ENCODE measurements at regions not wholly inside any gene's neighbourhood (a gene's known extent, or its start where the extent isn't known, plus 50 kb on each side); places are given as distances from the start of the nearest gene placed in this dataset.

- no peaks in the 10 kb centered on the region for H3K4me1 Mint-ChIP-seq
- peaks cover 2% of the 10 kb centered on the region for H3K27me3 Mint-ChIP-seq
- H3K9me3 Mint-ChIP-seq: peaks cover 0 to 2% (median 0%) of the 10 kb centered on the region in 3 donors
- no peak overlapping the region for H3K4me3 Mint-ChIP-seq
- no peaks in the 10 kb centered on the region for H3K36me3 Mint-ChIP-seq
- no peak overlapping the region for H3K27ac Mint-ChIP-seq
Measured at GRCh38 chr16:17691106-17691898, 220.5 kb upstream of the XYLT1 start.

GRCh38 chr16:17685447-17685846 is 214.7 kb upstream of the XYLT1 start:
- Mint-ChIP-seq H3K9me3 (peaks cover 0 to 8% (median 4%) of the 10 kb centered on the region in 3 donors), H3K27me3 (peaks cover 1% of the 10 kb centered on the region), H3K4me1 (no peaks in the 10 kb centered on the region), H3K27ac (no peak overlapping the region), H3K4me3 (no peak overlapping the region), H3K36me3 (no peaks in the 10 kb centered on the region)

- Mint-ChIP-seq H3K4me3 (no peak overlapping the region), H3K27me3 (peaks cover 1% of the 10 kb centered on the region), H3K27ac (no peak overlapping the region), H3K9me3 (peaks cover 7 to 16% (median 12%) of the 10 kb centered on the region in 3 donors), H3K36me3 (no peaks in the 10 kb centered on the region), H3K4me1 (no peaks in the 10 kb centered on the region)
Measured at GRCh38 chr16:17683281-17683680, 212.5 kb upstream of the XYLT1 start.

GRCh38 chr16:17676171-17676570 is 205.4 kb upstream of the XYLT1 start:
- H3K27me3 Mint-ChIP-seq: no peaks in the 10 kb centered on the region
- no peak overlapping the region for H3K27ac Mint-ChIP-seq
- no peaks in the 10 kb centered on the region for H3K4me1 Mint-ChIP-seq
- H3K36me3 Mint-ChIP-seq: no peaks in the 10 kb centered on the region
- H3K9me3 Mint-ChIP-seq: peaks cover 7 to 16% (median 7%) of the 10 kb centered on the region in 3 donors
- H3K4me3 Mint-ChIP-seq: no peak overlapping the region

- H3K27me3 Mint-ChIP-seq: no peaks in the 10 kb centered on the region
- no peak overlapping the region for H3K27ac Mint-ChIP-seq
- no peaks in the 10 kb centered on the region for H3K36me3 Mint-ChIP-seq
- H3K4me1 Mint-ChIP-seq: no peaks in the 10 kb centered on the region
- no peak overlapping the region for H3K4me3 Mint-ChIP-seq
- H3K9me3 Mint-ChIP-seq: peaks cover 0 to 2% (median 0%) of the 10 kb centered on the region in 3 donors
Measured at GRCh38 chr16:17668386-17668785, 197.6 kb upstream of the XYLT1 start.

- Mint-ChIP-seq H3K36me3 (no peaks in the 10 kb centered on the region), H3K27me3 (no peaks in the 10 kb centered on the region), H3K4me1 (no peaks in the 10 kb centered on the region), H3K9me3 (peaks cover 0 to 2% (median 0%) of the 10 kb centered on the region in 3 donors), H3K4me3 (no peak overlapping the region), H3K27ac (no peak overlapping the region)
Measured at GRCh38 chr16:17666293-17666692, 195.5 kb upstream of the XYLT1 start.

- H3K27me3 Mint-ChIP-seq: peaks cover 14% of the 10 kb centered on the region
Measured at GRCh38 chr16:17658881-17659280, 188.1 kb upstream of the XYLT1 start.

GRCh38 chr16:17657045-17657444 is 186.3 kb upstream of the XYLT1 start:
- H3K27ac Mint-ChIP-seq: no peak overlapping the region
- no peaks in the 10 kb centered on the region for H3K9me3 Mint-ChIP-seq
- peaks cover 14% of the 10 kb centered on the region for H3K27me3 Mint-ChIP-seq
- H3K4me3 Mint-ChIP-seq: peak overlapping the region in 1 of 4 donors; percentile 67
- H3K4me1 Mint-ChIP-seq: peaks cover 0 to 7% (median 2%) of the 10 kb centered on the region in 3 donors
- H3K36me3 Mint-ChIP-seq: no peaks in the 10 kb centered on the region

More at GRCh38 chr16:17658881-17659280, 188.1 kb upstream of the XYLT1 start:
- Mint-ChIP-seq H3K9me3 (no peaks in the 10 kb centered on the region), H3K4me1 (peaks cover 0 to 7% (median 2%) of the 10 kb centered on the region in 3 donors), H3K27ac (no peak overlapping the region), H3K4me3 (no peak overlapping the region), H3K36me3 (no peaks in the 10 kb centered on the region)

- peaks cover 0 to 7% (median 4%) of the 10 kb centered on the region in 3 donors for H3K4me1 Mint-ChIP-seq
- H3K36me3 Mint-ChIP-seq: no peaks in the 10 kb centered on the region
- H3K4me3 Mint-ChIP-seq: no peak overlapping the region
- no peak overlapping the region for H3K27ac Mint-ChIP-seq
- peaks cover 10% of the 10 kb centered on the region for H3K27me3 Mint-ChIP-seq
- H3K9me3 Mint-ChIP-seq: no peaks in the 10 kb centered on the region
Measured at GRCh38 chr16:17654571-17654970, 183.8 kb upstream of the XYLT1 start.

- Mint-ChIP-seq H3K27me3 (peaks cover 10% of the 10 kb centered on the region), H3K27ac (no peak overlapping the region), H3K36me3 (no peaks in the 10 kb centered on the region), H3K4me1 (peaks cover 0 to 7% (median 4%) of the 10 kb centered on the region in 3 donors), H3K9me3 (no peaks in the 10 kb centered on the region), H3K4me3 (no peak overlapping the region)
Measured at GRCh38 chr16:17654142-17654541, 183.4 kb upstream of the XYLT1 start.

GRCh38 chr16:17647879-17648872 is 177.4 kb upstream of the XYLT1 start:
- no peak overlapping the region for H3K4me3 Mint-ChIP-seq
- H3K27ac Mint-ChIP-seq: no peak overlapping the region
- no peaks in the 10 kb centered on the region for H3K36me3 Mint-ChIP-seq
- H3K4me1 Mint-ChIP-seq: peaks cover 0 to 3% (median 0%) of the 10 kb centered on the region in 3 donors
- peaks cover 2 to 7% (median 3%) of the 10 kb centered on the region in 3 donors for H3K9me3 Mint-ChIP-seq
- peaks cover 2% of the 10 kb centered on the region for H3K27me3 Mint-ChIP-seq

GRCh38 chr16:17643935-17644334 is 173.2 kb upstream of the XYLT1 start:
- H3K4me3 Mint-ChIP-seq: no peak overlapping the region
- no peak overlapping the region for H3K27ac Mint-ChIP-seq
- peaks cover 4 to 7% (median 5%) of the 10 kb centered on the region in 3 donors for H3K9me3 Mint-ChIP-seq
- H3K36me3 Mint-ChIP-seq: no peaks in the 10 kb centered on the region
- H3K4me1 Mint-ChIP-seq: peaks cover 0 to 2% (median 0%) of the 10 kb centered on the region in 3 donors
- H3K27me3 Mint-ChIP-seq: peaks cover 3% of the 10 kb centered on the region

- Mint-ChIP-seq H3K27me3 (peaks cover 1% of the 10 kb centered on the region), H3K9me3 (peaks cover 4 to 11% (median 5%) of the 10 kb centered on the region in 3 donors), H3K4me3 (no peak overlapping the region), H3K36me3 (no peaks in the 10 kb centered on the region), H3K4me1 (peaks cover 0 to 2% (median 0%) of the 10 kb centered on the region in 3 donors), H3K27ac (no peak overlapping the region)
Measured at GRCh38 chr16:17641990-17642389, 171.2 kb upstream of the XYLT1 start.

- Mint-ChIP-seq H3K9me3 (peaks cover 2 to 6% (median 4%) of the 10 kb centered on the region in 3 donors), H3K4me3 (no peak overlapping the region), H3K4me1 (no peaks in the 10 kb centered on the region), H3K27me3 (peaks cover 1% of the 10 kb centered on the region), H3K27ac (no peak overlapping the region), H3K36me3 (no peaks in the 10 kb centered on the region)
Measured at GRCh38 chr16:17638134-17638533, 167.4 kb upstream of the XYLT1 start.

GRCh38 chr16:17635183-17635582 is 164.4 kb upstream of the XYLT1 start:
- Mint-ChIP-seq H3K9me3 (peaks cover 1 to 4% (median 3%) of the 10 kb centered on the region in 3 donors), H3K27me3 (peaks cover 4% of the 10 kb centered on the region), H3K27ac (no peak overlapping the region), H3K4me3 (no peak overlapping the region), H3K4me1 (no peaks in the 10 kb centered on the region), H3K36me3 (peaks cover 1% of the 10 kb centered on the region)

Measured in IgD-negative memory B cell (primary cell).